ENCODE measurements at regions not wholly inside any gene's neighbourhood (a gene's known extent, or its start where the extent isn't known, plus 50 kb on each side); places are given as distances from the start of the nearest gene placed in this dataset.
"Not testable (repeated sequence)": the region's sequence is repeated elsewhere in the genome, so short reads cannot be mapped to it uniquely, and the experiment has no call there.

DNA sequence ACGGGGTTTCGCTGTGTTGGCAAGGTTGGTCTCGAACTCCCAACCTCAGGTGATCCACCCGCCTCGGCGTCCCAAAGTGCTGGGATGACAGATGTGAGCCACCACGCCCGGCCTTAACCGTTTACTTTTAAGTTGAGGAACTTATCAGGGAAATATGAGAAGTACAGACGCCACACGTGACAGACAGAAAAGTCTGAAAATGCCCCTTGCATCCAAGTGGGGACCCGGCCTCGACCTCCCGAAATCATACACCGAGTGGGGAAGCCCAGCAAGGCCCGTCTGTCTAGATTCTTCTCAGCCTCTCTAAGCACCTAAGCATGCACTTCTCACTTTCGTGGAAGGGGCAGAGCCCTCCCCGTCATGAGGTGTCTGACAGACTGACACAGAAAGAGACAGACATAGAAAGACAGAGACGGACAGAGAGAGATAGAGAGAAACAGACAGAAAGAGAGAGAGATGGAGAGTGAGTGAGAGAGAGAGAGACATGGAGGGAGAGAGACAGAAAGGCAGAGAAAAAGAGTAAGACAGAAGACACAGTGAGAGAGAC lies 107.3 kb upstream of the ANKRD30BL start:
- TF ChIP-seq, protein P1, sequence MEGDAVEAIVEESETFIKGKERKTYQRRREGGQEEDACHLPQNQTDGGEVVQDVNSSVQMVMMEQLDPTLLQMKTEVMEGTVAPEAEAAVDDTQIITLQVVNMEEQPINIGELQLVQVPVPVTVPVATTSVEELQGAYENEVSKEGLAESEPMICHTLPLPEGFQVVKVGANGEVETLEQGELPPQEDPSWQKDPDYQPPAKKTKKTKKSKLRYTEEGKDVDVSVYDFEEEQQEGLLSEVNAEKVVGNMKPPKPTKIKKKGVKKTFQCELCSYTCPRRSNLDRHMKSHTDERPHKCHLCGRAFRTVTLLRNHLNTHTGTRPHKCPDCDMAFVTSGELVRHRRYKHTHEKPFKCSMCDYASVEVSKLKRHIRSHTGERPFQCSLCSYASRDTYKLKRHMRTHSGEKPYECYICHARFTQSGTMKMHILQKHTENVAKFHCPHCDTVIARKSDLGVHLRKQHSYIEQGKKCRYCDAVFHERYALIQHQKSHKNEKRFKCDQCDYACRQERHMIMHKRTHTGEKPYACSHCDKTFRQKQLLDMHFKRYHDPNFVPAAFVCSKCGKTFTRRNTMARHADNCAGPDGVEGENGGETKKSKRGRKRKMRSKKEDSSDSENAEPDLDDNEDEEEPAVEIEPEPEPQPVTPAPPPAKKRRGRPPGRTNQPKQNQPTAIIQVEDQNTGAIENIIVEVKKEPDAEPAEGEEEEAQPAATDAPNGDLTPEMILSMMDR (IDR thresholded peaks at IDR 0.05; ENCODE audit: low read depth, low read length), result no peak

DNA sequence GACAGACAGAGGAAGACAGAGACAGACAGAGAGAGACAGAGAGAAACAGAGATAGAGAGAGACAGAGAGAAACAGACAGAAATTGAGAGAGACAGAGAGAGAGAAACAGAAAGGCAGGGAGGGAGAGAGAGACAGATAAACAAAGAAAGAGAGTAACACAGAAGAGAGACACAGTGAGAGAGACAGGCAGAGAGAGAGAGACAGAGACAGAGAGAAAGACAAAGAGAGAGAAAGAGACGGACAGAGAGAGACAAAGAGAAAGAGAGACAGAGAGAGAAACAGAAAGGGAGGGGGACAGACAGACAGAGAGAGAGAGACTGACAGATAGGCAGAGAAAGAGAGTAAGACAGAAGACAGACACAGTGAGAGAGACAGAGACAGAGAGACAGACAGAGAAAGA lies 108.5 kb upstream of the ANKRD30BL start:
- no peak overlapping the region for H3K4me3 ChIP-seq (ENCODE audit: low read depth, low read length)
- TF ChIP-seq, protein P1 (IDR thresholded peaks at IDR 0.05; ENCODE audit: low read depth, low read length), result no peak
- in situ Hi-C loops (cut with HindIII; ENCODE audit: low sequenced_read_pairs), result no loop called here
- DNase-seq (ENCODE audit: low read depth, low spot score), result no peak

More for the DNA sequence above, 107.3 kb upstream of the ANKRD30BL start:
- DNase-seq (ENCODE audit: low read depth, low spot score), result no peak
- H3K4me3 ChIP-seq (ENCODE audit: low read depth, low read length), result no peak overlapping the region
- in situ Hi-C loops (cut with HindIII; ENCODE audit: low sequenced_read_pairs), result no loop called here

DNA sequence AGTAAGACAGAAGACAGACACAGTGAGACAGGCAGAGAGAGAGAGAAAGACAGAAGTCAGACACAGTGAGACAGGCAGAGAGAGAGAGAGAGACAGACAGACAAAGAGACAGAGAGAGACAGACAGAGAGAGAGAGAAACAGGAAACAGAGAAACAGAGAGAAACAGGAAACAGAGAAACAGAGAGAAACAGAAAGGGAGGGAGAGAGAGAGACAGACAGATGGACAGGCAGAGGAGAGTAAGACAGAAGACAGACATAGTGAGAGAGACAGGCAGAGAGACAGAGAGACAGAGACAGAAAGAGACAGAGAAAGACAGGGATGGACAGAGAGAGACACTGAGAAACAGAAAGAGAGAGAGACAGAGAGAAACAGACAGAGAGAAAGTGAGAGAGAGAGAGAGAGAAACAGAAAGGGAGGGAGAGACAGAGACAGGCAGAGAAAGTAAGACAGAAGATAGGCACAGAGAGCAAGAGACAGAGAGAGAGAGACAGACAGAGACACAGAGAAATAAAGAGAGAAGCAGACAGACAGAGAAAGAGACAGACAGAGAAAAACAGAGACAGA lies 109.3 kb upstream of the ANKRD30BL start:
- no peak overlapping the region for H3K4me3 ChIP-seq (ENCODE audit: low read depth, low read length)
- in situ Hi-C loops (cut with HindIII; ENCODE audit: low sequenced_read_pairs), result no loop called here
- no peak for DNase-seq (ENCODE audit: low read depth, low spot score)
- TF ChIP-seq, protein P1 (IDR thresholded peaks at IDR 0.05; ENCODE audit: low read depth, low read length), result no peak

DNA sequence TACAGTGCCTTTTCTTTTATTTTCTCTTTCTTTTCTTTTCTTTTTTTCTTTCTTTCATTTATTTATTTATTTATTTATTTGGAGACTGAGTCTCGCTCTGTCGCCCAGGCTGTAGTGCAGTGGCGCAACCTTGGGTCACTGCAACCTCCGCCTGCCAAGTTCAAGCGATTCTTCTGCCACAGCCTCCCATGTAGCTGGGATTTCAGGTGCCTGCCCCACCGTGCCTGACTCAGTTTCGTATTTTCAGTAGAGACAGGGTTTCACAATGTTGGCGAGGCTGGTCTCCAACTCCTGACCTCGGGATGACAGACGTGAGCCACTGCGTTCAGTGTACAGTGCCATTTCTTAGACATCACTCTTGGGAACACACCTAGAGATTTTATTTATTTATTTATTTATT lies 110.0 kb upstream of the ANKRD30BL start:
- DNase-seq (ENCODE audit: low read depth, low spot score); in situ Hi-C loops (cut with HindIII; ENCODE audit: low sequenced_read_pairs); H3K4me3 ChIP-seq (ENCODE audit: low read depth, low read length): not testable (repeated sequence)

DNA sequence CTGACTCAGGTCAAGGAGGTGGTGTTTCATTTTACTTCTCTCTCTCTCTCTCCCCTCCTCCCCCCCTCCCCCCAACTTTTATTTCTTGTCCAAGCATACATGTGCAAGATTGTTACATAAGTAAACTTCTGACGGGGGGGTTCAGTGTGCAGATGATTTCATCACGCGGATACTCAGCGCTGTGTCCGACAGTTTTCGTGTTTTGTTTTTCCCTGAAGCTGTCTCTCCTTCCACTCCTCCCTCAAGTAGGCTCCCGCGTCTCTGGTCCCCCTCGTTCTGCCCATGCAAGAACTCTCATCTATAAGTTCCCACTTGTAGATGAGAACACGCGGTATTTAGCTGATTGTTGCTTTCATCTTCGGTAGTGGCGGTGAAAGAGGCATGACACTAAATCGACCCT lies 111.0 kb upstream of the ANKRD30BL start:
- TF ChIP-seq, protein P1 (IDR thresholded peaks at IDR 0.05; ENCODE audit: low read depth, low read length), result no peak
- DNase-seq (ENCODE audit: low read depth, low spot score), result no peak
- H3K4me3 ChIP-seq (ENCODE audit: low read depth, low read length), result no peak overlapping the region
- in situ Hi-C loops (cut with HindIII; ENCODE audit: low sequenced_read_pairs), result no loop called here

DNA sequence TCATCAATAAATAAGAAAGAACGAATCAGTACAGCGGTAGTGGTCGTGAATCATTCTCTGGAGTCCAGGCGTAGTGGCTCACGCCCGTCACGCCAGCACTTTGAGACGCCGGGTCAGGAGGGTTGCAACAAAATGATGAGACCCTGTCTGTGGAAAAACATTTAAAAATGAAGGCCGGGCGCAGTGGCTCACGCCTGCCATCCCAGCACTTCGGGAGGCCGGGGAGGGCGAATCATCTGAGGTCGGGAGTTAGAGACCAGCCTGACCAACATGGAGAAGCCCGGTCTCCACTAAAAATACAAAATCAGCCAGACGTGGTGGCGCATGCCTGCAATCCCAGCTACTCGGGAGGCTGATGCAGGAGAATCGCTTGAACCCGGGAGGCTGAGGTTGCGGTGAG lies 111.8 kb upstream of the ANKRD30BL start:
- in situ Hi-C loops (cut with HindIII; ENCODE audit: low sequenced_read_pairs); DNase-seq (ENCODE audit: low read depth, low spot score); H3K4me3 ChIP-seq (ENCODE audit: low read depth, low read length): not testable (repeated sequence)

DNA sequence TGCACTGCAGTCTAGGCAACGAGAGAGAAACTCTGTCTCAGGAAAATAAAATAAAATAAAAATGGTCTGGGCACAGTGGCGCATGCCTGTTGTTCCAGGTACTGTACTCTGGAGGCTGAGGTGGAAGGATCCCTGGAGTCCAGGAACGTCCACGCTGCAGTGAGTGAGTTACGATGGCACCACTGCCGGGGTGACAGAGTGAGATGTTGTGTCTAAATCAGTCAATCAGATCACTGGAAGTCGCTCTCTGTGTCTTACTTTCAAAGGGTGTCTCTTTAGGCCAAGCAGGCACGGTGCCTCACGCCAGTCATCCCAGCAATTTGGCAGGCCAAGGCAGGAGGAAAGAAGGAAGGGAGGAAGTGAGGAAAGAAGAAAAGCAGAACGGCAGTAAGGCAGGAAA lies 112.2 kb upstream of the ANKRD30BL start:
- no peak for DNase-seq (ENCODE audit: low read depth, low spot score)
- TF ChIP-seq, protein P1 (IDR thresholded peaks at IDR 0.05; ENCODE audit: low read depth, low read length), result no peak
- H3K4me3 ChIP-seq (ENCODE audit: low read depth, low read length), result no peak overlapping the region
- in situ Hi-C loops (cut with HindIII; ENCODE audit: low sequenced_read_pairs), result no loop called here

DNA sequence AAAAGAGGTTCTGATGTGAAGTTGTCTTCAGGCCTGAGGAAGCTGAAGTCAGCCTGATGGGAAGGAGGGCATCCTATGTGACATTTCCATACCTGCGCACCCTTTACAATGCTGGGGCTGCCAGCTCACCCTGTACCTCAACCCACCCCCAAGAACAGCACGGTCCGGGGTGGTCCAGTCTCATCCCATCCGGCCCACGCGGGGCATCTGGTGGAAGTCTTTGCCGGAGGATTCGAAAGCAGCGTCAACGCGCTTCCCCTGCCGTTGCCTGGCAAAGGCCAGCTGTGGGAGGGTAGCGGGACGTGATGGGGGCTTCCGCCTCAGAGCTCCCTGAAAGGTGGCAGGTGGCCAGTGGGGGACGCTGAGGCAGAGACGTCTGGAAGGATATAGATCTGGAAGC lies 113.6 kb upstream of the ANKRD30BL start:
- DNase-seq (ENCODE audit: low read depth, low spot score), result no peak
- H3K4me3 ChIP-seq (ENCODE audit: low read depth, low read length), result no peak overlapping the region
- in situ Hi-C loops (cut with HindIII; ENCODE audit: low sequenced_read_pairs), result no loop called here
- TF ChIP-seq, protein P1 (IDR thresholded peaks at IDR 0.05; ENCODE audit: low read depth, low read length), result no peak

Data from astrocyte of the spinal cord (primary cell).